ENCODE measurements at regions not wholly inside any gene's neighbourhood (a gene's known extent, or its start where the extent isn't known, plus 50 kb on each side); places are given as distances from the start of the nearest gene placed in this dataset.

DNA sequence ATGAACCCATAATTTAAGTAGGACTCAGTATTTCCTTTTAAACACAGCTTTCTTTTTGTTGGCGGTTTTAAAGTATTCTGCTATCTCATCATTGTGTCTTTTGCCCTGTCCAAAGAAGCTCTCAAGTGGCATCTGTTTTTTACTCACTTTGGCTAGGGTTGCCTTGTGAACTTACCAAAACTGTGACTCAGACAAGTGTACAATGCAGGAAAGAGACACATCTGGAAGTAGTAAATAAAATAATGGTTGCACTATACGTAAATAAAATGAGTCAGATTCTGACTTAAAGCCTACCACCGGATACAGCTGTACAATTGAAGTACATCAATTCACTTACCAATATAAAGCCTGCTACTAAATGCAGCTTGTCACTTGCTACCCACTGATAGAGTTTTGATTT lies 619.2 kb upstream of the LRFN5 start:
- TF ChIP-seq, protein P1, sequence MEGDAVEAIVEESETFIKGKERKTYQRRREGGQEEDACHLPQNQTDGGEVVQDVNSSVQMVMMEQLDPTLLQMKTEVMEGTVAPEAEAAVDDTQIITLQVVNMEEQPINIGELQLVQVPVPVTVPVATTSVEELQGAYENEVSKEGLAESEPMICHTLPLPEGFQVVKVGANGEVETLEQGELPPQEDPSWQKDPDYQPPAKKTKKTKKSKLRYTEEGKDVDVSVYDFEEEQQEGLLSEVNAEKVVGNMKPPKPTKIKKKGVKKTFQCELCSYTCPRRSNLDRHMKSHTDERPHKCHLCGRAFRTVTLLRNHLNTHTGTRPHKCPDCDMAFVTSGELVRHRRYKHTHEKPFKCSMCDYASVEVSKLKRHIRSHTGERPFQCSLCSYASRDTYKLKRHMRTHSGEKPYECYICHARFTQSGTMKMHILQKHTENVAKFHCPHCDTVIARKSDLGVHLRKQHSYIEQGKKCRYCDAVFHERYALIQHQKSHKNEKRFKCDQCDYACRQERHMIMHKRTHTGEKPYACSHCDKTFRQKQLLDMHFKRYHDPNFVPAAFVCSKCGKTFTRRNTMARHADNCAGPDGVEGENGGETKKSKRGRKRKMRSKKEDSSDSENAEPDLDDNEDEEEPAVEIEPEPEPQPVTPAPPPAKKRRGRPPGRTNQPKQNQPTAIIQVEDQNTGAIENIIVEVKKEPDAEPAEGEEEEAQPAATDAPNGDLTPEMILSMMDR (IDR thresholded peaks at IDR 0.05): no peak
- TF ChIP-seq POLR2AphosphoS5 (IDR thresholded peaks at IDR 0.05; ENCODE audit: low read depth, low read length) (no peak), SIN3A (IDR thresholded peaks at IDR 0.05; ENCODE audit: borderline replicate concordance, insufficient read depth, low read depth, low read length) (no peak), TCF7L2 (IDR thresholded peaks at IDR 0.05; ENCODE audit: low read depth, low read length) (no peak)
- TF ChIP-seq, protein P2, sequence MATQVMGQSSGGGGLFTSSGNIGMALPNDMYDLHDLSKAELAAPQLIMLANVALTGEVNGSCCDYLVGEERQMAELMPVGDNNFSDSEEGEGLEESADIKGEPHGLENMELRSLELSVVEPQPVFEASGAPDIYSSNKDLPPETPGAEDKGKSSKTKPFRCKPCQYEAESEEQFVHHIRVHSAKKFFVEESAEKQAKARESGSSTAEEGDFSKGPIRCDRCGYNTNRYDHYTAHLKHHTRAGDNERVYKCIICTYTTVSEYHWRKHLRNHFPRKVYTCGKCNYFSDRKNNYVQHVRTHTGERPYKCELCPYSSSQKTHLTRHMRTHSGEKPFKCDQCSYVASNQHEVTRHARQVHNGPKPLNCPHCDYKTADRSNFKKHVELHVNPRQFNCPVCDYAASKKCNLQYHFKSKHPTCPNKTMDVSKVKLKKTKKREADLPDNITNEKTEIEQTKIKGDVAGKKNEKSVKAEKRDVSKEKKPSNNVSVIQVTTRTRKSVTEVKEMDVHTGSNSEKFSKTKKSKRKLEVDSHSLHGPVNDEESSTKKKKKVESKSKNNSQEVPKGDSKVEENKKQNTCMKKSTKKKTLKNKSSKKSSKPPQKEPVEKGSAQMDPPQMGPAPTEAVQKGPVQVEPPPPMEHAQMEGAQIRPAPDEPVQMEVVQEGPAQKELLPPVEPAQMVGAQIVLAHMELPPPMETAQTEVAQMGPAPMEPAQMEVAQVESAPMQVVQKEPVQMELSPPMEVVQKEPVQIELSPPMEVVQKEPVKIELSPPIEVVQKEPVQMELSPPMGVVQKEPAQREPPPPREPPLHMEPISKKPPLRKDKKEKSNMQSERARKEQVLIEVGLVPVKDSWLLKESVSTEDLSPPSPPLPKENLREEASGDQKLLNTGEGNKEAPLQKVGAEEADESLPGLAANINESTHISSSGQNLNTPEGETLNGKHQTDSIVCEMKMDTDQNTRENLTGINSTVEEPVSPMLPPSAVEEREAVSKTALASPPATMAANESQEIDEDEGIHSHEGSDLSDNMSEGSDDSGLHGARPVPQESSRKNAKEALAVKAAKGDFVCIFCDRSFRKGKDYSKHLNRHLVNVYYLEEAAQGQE (IDR thresholded peaks at IDR 0.05; ENCODE audit: insufficient read depth in 1 of 2, low read depth in 2 of 2, low read length in 1 of 2): no peak

All from Panc1 (cell line).